Transverse colon (tissue), 4 donors: ENCODE measurements at regions not wholly inside any gene's neighbourhood (a gene's known extent, or its start where the extent isn't known, plus 50 kb on each side); places are given as distances from the start of the nearest gene placed in this dataset.

Experiments
- DNase-seq: peaks from one replicate; pipeline ENCODE4 v3.0.0-alpha.2; 2019
- H3K27ac ChIP-seq, 4 donors: fragments of 200-600 bp; sonication (generic); 2 replicates each; pipeline ENCODE4 v1.5.1; 2016 to 2018; ENCODE audit warnings: inconsistent platforms in 4 of 4
- H3K27me3 ChIP-seq: fragments of 200-600 bp; sonication (generic); 2 replicates; pipeline ENCODE4 v1.5.1; 2017; ENCODE audit warnings: inconsistent platforms
- H3K36me3 ChIP-seq, 4 donors: fragments of 200-600 bp; sonication (generic); 2 replicates each; pipeline ENCODE4 v1.5.1; 2017 to 2019; ENCODE audit warnings: inconsistent platforms in 4 of 4
- H3K4me1 ChIP-seq, 4 donors: fragments of 200-600 bp; sonication (generic); 2 replicates each; pipeline ENCODE4 v1.5.1; 2017 to 2020; ENCODE audit warnings: inconsistent platforms in 4 of 4
- H3K4me3 ChIP-seq, 4 donors: fragments of 200-600 bp; sonication (generic); 1 replicate in 1 of 4; 2 replicates in 3 of 4; pipeline versions ENCODE4 v1.5.1 to v1.6.1; 2017 to 2019; ENCODE audit warnings: inconsistent platforms in 4 of 4
- H3K9me3 ChIP-seq, 2 donors: fragments of 200-600 bp; sonication (generic); 2 replicates each; pipeline ENCODE4 v1.5.1; 2017 to 2019; ENCODE audit warnings: inconsistent platforms in 2 of 2
- CTCF ChIP-seq, 5 experiments: fragments of 200-600 bp in 3 of 5; fragments of 450-650 bp in 2 of 5; sonication (generic) in 3 of 5; IDR thresholded peaks; 1 replicate in 2 of 5; 2 replicates in 3 of 5; pipeline ENCODE4 v1.5.1; 2016 to 2017; ENCODE audit warnings: antibody characterized with exemption in 5 of 5, inconsistent platforms in 3 of 5, mild to moderate bottlenecking in 2 of 5, moderate library complexity in 1 of 5
- EP300 ChIP-seq: sonication (generic); formaldehyde crosslinking; IDR thresholded peaks from one replicate; pipeline ENCODE4 v1.6.1; 2017; ENCODE audit warnings: antibody characterized with exemption, low read depth
- POLR2A ChIP-seq: fragments of 450-650 bp; IDR thresholded peaks from one replicate; pipeline ENCODE4 v1.6.1; 2016; ENCODE audit warnings: antibody characterized with exemption, mild to moderate bottlenecking, moderate library complexity
- POLR2AphosphoS5 ChIP-seq, 3 donors: sonication (generic); formaldehyde crosslinking; IDR thresholded peaks; one replicate each; pipeline ENCODE4 v1.6.1; 2016; ENCODE audit warnings: antibody characterized with exemption in 3 of 3
- WGBS, 2 donors: methylation state at CpG; one replicate each; pipeline ENCODE4 v1.1.5; 2018; ENCODE audit warnings: low coverage in 1 of 2; 5-methylcytosine and 5-hydroxymethylcytosine counted together
- in situ Hi-C, 4 donors: fragments of 200-750 bp; cut with MboI; loops; one replicate each; pipeline versions ENCODE4 v1.15.0 to v1.15.1; 2017; ENCODE audit warnings: low sequenced_read_pairs in 3 of 4, low pct_ligation_motif_present in 1 of 4, low pct_unique_long_range_greater_than_20kb in 1 of 4
- intact Hi-C: fragments of 100-400 bp; cut with DNase I; formaldehyde crosslinking; loops from one replicate; pipeline ENCODE4 v1.15.1; 2023; ENCODE audit warnings: low total_unique reads

- H3K9me3 ChIP-seq = no peaks in the 10 kb centered on the region
- H3K4me3 ChIP-seq = no peak overlapping the region
- H3K27me3 ChIP-seq = no peaks in the 10 kb centered on the region
- H3K4me1 ChIP-seq = no peaks in the 10 kb centered on the region
- DNase-seq = no peak
- H3K36me3 ChIP-seq = no peaks in the 10 kb centered on the region
- in situ Hi-C loops = no loop called here
- intact Hi-C loops = no loop called here
- WGBS, 2 donors = 62 to 66% methylated on average over 5 of the region's 5 CpGs
- H3K27ac ChIP-seq = no peak overlapping the region
- TF ChIP-seq POLR2AphosphoS5 (IDR thresholded peaks at IDR 0.05) = no peak
- no peak for TF ChIP-seq CTCF (IDR thresholded peaks at IDR 0.05)
- TF ChIP-seq POLR2A = no peak
- TF ChIP-seq EP300 = no peak
Observed at GRCh38 chr3:168613151-168613550, 517.4 kb upstream of the GOLIM4 start.

GRCh38 chr3:168612671-168613070 is 516.9 kb upstream of the GOLIM4 start:
- TF ChIP-seq POLR2AphosphoS5 (IDR thresholded peaks at IDR 0.05) = no peak
- no peak for TF ChIP-seq POLR2A
- no peak for TF ChIP-seq EP300
- TF ChIP-seq CTCF (IDR thresholded peaks at IDR 0.05) = no peak
- Histone ChIP-seq H3K4me3 (no peak overlapping the region), H3K36me3 (no peaks in the 10 kb centered on the region), H3K9me3 (no peaks in the 10 kb centered on the region), H3K27me3 (no peaks in the 10 kb centered on the region), H3K4me1 (no peaks in the 10 kb centered on the region), H3K27ac (no peak overlapping the region)
- intact Hi-C loops = no loop called here
- no peak for DNase-seq
- in situ Hi-C loops = no loop called here
- 60% methylated on average over 5 of the region's 5 CpGs; no CpG with 5 or more reads in 1 of the 2 donors for WGBS, 2 donors

- Histone ChIP-seq H3K4me3 (no peak overlapping the region), H3K4me1 (no peaks in the 10 kb centered on the region), H3K27ac (no peak overlapping the region), H3K9me3 (no peaks in the 10 kb centered on the region), H3K27me3 (no peaks in the 10 kb centered on the region), H3K36me3 (no peaks in the 10 kb centered on the region)
- intact Hi-C loops (no loop called here), in situ Hi-C loops (no loop called here)
- TF ChIP-seq POLR2AphosphoS5 (IDR thresholded peaks at IDR 0.05) (no peak), CTCF (IDR thresholded peaks at IDR 0.05) (no peak), POLR2A (no peak), EP300 (no peak)
- WGBS, 2 donors = 75 to 87% methylated on average over 1 of the region's 1 CpG
- DNase-seq = no peak
Observed at GRCh38 chr3:168611826-168612225, 516.1 kb upstream of the GOLIM4 start.

- in situ Hi-C loops = no loop called here
- 85 to 96% methylated on average over 3 of the region's 3 CpGs for WGBS, 2 donors
- Histone ChIP-seq H3K9me3 (no peaks in the 10 kb centered on the region), H3K4me3 (no peak overlapping the region), H3K4me1 (no peaks in the 10 kb centered on the region), H3K27ac (no peak overlapping the region), H3K36me3 (no peaks in the 10 kb centered on the region), H3K27me3 (no peaks in the 10 kb centered on the region)
- TF ChIP-seq POLR2A (no peak), POLR2AphosphoS5 (IDR thresholded peaks at IDR 0.05) (no peak), CTCF (IDR thresholded peaks at IDR 0.05) (no peak), EP300 (no peak)
- intact Hi-C loops = no loop called here
- no peak for DNase-seq
Observed at GRCh38 chr3:168608926-168609325, 513.2 kb upstream of the GOLIM4 start.
